Ovary (tissue), 3 donors: ENCODE measurements at regions not wholly inside any gene's neighbourhood (a gene's known extent, or its start where the extent isn't known, plus 50 kb on each side); places are given as distances from the start of the nearest gene placed in this dataset.

Experiments used
- POLR2A ChIP-seq: fragments of 450-650 bp; IDR thresholded peaks from one replicate; pipeline ENCODE4 v1.6.1; 2017; ENCODE audit warnings: antibody characterized with exemption, mild to moderate bottlenecking, moderate library complexity
- TF ChIP-seq, protein P1 (sequence below), 3 donors: fragments of 450-650 bp in 2 of 3; fragments of 200-600 bp in 1 of 3; IDR thresholded peaks; one replicate each; pipeline versions ENCODE4 v1.5.1 to v1.8.0; 2016 to 2022; ENCODE audit warnings: antibody characterized with exemption in 3 of 3, mild to moderate bottlenecking in 1 of 3
- donor health status: DM: no; HTN: no; CAD: no.

DNA sequence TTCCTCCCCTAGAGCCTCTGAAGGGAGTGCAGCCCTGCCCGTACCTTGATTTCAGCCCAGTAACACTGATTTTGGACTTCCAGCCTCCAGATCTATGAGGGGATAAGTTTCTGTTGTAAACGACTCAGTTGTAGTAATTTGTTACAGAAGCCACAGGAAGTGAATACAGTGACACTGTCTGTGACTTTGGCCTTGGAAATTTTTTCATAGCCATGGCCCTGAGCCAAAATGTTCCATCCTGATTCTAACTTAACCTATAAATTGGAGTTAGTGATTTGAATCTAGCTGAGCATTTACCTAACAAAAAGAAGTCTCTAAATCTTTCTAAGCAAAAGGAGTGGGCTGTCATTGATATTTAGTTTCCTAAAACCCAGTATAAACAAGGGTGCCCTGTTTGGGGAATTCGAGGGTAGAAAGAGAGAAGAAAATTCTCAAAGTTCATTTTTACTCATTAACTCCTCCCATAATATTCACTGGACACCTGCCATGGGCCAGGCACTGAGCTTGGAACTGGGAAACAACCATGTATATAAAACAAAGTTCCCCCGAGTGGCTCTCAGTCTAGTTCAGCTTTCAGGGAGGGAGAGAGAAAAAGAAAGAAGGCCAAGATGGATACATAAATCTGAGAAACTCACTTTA lies 162.3 kb downstream of the SKIDA1 start:
- no peak for TF ChIP-seq POLR2A
- TF ChIP-seq, protein P1, sequence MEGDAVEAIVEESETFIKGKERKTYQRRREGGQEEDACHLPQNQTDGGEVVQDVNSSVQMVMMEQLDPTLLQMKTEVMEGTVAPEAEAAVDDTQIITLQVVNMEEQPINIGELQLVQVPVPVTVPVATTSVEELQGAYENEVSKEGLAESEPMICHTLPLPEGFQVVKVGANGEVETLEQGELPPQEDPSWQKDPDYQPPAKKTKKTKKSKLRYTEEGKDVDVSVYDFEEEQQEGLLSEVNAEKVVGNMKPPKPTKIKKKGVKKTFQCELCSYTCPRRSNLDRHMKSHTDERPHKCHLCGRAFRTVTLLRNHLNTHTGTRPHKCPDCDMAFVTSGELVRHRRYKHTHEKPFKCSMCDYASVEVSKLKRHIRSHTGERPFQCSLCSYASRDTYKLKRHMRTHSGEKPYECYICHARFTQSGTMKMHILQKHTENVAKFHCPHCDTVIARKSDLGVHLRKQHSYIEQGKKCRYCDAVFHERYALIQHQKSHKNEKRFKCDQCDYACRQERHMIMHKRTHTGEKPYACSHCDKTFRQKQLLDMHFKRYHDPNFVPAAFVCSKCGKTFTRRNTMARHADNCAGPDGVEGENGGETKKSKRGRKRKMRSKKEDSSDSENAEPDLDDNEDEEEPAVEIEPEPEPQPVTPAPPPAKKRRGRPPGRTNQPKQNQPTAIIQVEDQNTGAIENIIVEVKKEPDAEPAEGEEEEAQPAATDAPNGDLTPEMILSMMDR (IDR thresholded peaks at IDR 0.05), result no peak
